Endothelial cell of umbilical vein (primary cell): ENCODE measurements at regions not wholly inside any gene's neighbourhood (a gene's known extent, or its start where the extent isn't known, plus 50 kb on each side); places are given as distances from the start of the nearest gene placed in this dataset.

Source experiments
- CTCF ChIP-seq, 2 donors: IDR thresholded peaks; 1 replicate in 1 of 2; 2 replicates in 1 of 2; pipeline ENCODE4 v1.5.1; 2011; ENCODE audit warnings: low read length in 2 of 2, mild to moderate bottlenecking in 2 of 2, moderate library complexity in 2 of 2, control low read depth in 1 of 2, inconsistent platforms in 1 of 2, low read depth in 1 of 2; ENCODE audit not compliant: insufficient read depth in 1 of 2; ENCODE audit errors: extremely low read depth in 1 of 2
- EZH2 ChIP-seq: IDR thresholded peaks from 2 replicates; pipeline ENCODE4 v1.6.1; 2012; ENCODE audit warnings: borderline replicate concordance, low read depth, mild to moderate bottlenecking, moderate library complexity, low read length, inconsistent platforms; ENCODE audit not compliant: severe bottlenecking
- MAX ChIP-seq: IDR thresholded peaks from 2 replicates; pipeline ENCODE4 v1.6.1; 2011; ENCODE audit not compliant: insufficient read depth, insufficient read length
- POLR2A ChIP-seq: IDR thresholded peaks from 2 replicates; pipeline ENCODE4 v1.6.1; 2012; ENCODE audit warnings: low read depth, mild to moderate bottlenecking, control low read depth, low read length
- POLR2AphosphoS5 ChIP-seq: IDR thresholded peaks from 2 replicates; pipeline ENCODE4 v1.6.1; 2012; ENCODE audit warnings: low read depth, mild to moderate bottlenecking, control low read depth, low read length, moderate library complexity; ENCODE audit not compliant: insufficient read depth

- TF ChIP-seq CTCF (IDR thresholded peaks at IDR 0.05; ENCODE audit: extremely low read depth in 1 of 2, insufficient read depth in 1 of 2, low read depth in 1 of 2, low read length in 2 of 2) (no peak), EZH2 (no peak), MAX (no peak), POLR2A (no peak), POLR2AphosphoS5 (no peak)
Observed at GRCh38 chr2:236646441-236646840, 76.8 kb downstream of the ACKR3 start.
